SW 1271 (cell line): ENCODE measurements at regions not wholly inside any gene's neighbourhood (a gene's known extent, or its start where the extent isn't known, plus 50 kb on each side); places are given as distances from the start of the nearest gene placed in this dataset.
A peak's percentile ranks its signal among the peaks of the same experiment; 100 is the strongest.

ENCODE experiments used
- DNase-seq, 2 experiments: peaks; one replicate each; lab custom pipeline; 2025; lab: John Stamatoyannopoulos, UW

DNA sequence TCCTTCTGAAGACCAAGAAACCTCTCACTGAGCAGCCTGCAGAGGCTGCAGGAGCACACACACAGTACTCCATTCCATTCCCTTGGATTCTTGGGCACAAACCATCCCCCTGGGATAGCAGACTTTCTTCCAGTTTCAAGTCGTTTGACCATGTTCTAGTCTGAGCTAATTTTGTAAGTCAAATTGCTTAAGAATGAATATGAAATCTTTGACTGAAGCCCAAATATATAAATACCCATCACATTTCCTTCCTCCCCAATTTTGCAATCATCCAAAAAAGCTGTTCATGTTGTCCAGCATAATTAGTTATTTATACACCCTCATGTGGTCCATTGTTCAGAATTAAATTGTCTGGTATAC is 231.2 kb upstream of the TPRG1 start:
- DNase-seq, result no peak

DNA sequence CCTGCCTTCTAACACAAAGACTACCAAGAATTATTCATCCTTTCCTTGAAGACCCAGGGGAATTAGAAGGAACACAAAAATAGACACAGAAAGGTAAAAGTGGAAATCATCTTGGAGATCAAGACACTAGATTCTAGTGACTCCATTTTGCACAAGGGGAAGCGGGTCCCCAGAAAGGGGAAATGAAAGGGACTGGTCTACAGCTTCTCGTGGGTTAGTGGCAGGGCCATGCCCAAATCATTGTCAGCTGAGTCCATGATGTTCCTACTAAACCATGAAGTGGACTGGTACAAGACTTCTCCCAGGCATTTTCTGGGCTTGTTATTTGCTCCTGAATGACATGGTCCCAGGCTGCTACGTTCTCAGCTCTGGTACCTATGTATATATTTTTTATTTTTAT is 230.7 kb upstream of the TPRG1 start:
- DNase-seq, result no peak

DNA sequence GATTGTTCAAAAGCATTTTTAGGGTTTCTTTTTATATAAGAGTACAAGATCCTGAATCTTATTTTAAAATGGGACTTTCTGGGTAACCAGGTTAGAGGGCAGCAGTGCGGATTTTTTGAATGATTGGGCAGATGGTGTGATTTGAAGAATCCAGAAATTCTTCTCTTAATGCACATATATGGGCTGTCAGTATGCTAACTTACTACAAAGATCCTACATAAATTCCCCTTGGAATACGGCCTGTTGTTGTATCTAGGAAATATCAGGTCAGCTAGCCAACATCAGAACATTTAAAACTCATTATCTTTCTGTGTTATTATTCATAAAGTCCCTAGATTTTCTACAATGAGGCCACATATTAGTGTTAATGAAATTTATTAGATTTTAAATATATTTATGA is 229.6 kb upstream of the TPRG1 start:
- no peak for DNase-seq

DNA sequence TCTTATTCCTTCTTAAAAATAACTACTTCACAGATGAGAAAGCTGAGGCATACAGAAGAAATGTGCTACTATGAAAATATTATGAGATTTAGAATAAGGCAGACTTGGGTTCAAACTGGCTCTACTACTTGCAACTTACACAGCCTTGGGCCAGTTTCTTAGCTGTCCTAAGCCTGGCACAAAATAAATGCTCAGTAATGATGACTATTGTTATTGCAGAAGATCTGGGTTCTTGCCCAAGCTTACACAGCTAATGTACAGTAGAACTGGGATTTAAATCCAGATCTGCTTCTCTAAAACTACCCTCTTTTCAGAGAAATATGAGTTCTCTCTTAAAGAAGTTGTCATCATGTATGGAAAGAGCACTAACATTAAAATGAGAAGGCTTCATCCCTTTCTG is 228.2 kb upstream of the TPRG1 start:
- DNase-seq, result no peak

DNA sequence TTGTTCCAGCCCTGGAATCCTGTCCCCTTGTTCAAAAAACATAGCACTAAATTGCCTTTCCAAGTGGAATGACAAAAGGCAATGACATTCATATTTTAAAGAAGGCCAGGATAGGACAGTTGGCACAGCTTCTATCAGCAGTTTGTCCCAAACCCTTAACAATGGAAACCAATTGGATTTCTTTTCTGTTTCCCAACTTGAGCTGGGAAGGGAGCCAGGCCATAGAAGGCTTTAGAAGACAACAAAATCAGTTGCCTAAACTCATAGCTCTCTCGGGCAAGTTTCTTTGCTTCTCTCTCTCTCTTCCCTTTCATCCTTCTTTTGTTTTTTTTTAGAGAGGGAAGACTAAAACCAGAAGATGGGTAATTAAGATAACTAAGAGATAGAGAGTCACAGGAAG is 227.7 kb upstream of the TPRG1 start:
- DNase-seq, result no peak

DNA sequence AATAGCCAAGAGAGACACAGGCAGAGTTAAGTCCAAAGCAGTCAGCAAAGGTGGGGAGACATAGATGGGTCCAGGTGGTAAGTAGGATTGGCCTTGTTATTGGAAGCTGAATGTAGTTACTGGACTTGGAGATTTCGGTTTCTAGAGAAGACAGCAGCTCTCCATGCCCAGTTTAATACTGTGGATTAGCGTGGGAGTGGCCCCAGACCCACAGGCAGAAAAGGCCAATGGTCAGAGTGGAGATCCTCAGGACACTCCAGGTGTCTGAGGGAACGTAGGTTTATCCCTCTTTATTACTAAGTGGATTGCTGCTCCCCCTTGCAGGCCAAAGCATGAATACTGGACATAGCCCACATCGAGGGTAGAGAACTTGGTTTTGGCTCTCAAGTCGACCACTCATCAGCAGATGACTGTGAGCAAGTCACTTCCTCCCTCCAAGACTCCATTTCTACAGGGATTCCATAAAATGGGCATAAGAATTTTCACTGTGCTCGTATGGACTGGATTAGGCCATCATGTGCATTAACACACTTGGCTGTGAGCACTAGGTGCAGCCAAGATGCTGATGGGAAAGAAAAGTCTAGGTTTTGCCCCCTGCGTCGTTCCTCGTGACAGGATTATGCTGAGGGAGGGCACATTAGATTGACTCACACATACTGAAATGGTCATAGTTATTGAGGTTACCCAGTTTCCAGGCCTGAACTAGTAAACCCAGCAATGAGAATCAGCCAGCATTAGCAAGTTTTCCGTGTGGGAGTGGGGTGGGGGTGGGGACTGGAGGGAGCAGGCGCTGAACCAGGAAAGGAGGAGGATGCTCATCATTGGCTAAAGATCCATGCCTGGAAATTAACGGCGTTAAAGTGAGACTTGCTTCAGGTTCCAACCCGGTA is 225.2 kb upstream of the TPRG1 start:
- no peak for DNase-seq

DNA sequence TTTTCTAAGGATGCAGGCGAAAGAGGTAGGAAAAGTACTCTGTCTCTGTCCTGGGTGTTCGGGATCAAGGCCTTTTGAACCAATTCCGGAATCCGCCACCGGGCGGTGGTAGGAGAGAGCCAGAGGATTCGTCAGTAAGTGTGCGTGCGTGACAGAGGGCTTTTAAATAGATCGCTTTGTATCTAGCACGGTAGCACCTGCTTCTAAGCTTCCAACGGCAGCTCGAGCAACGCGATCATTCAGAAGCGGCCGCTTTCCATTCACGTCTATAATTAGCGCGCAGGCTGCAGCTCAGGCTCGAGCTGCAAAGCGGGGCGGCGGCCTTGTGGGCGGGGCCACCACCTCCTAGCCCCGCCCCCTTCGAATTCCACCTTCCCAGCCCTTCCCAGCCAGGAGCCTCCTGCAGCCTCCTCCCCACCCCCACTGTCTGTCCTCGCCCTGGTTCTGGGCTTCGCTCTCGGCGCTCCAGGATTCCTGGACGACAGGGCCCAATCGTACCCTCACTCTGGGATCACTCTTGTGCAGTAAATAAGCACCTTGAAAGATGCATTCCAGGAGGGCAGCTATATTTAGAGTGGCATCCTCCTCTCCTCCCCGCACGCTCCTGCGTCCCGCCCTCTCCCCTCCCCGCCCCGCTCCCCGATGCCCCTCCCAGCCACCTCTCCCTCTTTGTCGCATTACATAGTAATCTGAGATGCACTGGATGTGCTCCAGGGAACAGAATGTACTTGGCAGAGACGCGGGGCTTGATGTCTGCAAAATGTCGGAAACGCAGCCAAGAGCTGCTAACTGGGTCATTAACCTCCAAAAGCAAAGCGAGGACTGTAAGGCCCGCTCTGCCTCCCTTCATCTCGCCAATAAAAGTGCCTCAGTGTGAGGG is 224.1 kb upstream of the TPRG1 start:
- DNase-seq, result no peak

DNA sequence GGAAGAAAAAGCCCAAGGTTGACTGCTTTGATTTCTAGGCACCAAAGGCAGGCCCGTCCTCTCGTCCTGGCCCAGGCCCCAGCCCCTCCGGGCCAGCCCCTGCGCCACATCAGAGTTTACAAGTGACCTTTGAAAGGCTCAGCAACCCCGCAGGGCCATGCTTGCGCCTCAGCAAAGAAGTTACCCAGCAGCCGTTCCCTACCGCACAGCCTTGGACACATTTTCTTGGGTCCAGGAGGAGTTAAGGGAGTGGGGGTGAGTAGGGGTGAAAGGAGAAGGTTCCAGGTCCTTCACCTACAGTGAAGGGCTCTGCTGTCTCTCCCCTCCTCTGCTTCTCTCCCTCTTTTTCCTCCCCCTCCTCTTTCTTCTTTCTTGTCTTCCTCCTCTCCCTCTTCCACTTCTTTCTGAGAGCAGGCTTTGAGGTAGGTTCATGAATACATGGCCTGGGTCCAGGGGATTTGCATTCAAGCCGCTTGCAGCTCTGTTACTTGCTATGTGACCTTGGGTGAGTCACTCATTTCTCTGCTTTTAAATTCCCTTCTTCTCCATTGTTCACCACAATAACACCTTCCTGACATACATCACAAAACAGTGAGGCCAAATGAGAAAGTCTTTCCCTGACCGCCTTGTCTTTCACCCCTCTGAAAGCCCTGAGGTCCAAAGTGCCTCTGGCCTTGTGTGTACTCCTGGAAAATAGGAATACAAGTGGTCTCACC is 223.3 kb upstream of the TPRG1 start:
- no peak for DNase-seq

DNA sequence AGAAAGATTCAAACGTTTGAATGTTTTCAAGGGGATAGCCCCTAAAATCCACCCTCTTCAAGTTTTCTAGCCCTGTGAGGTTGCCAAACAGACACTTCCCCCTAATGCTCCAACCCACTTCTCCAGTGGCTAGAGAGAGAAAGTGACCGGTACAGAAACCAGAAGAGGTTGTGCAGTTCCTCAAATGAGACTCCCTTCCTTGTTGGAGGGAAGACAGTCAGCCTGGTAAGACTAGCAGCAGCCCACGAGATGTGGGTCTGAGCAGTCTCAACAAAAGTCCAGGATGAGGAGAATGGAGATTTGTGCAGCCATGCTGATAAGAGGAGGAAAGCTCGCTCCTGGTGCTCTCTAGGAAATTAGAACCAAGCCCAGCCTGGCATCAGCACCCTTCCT is 222.8 kb upstream of the TPRG1 start:
- no peak for DNase-seq

DNA sequence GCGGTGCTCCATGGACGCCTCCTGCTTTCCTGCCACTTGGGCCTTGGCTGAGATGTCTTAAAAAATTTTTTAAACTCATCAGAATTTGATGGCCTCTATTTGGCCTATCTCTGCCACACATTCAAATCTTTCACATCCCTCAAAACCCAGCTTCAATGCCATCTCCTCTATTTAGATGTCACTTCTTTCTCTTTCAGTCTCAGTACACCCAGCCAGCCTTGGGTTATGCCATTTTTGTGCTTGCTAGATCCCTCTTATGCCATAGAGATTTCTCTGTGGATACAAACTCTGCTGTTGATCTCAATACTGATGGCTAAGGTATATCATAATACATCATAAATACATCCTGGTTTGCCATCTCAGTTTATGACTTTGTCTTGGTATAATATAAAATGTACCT is 222.3 kb upstream of the TPRG1 start:
- no peak for DNase-seq

DNA sequence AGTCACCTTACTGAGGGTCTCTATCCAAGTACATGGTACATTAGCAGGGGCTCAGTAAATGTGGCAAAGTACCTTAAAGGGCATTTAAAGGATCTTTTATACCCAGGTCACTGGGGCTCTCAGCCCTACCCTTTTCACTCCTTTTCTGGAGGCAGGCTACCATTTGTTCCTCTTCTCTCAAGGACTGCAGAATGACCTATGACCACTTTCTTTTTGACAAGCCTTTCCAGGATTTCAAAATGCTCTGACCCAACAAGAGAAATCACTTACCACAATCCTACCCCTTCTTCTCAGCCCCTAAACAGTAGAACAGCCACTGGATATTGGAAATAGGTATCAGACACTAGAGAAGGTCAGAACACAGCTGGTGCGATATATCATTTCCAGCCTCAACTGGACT is 221.8 kb upstream of the TPRG1 start:
- no peak for DNase-seq

DNA sequence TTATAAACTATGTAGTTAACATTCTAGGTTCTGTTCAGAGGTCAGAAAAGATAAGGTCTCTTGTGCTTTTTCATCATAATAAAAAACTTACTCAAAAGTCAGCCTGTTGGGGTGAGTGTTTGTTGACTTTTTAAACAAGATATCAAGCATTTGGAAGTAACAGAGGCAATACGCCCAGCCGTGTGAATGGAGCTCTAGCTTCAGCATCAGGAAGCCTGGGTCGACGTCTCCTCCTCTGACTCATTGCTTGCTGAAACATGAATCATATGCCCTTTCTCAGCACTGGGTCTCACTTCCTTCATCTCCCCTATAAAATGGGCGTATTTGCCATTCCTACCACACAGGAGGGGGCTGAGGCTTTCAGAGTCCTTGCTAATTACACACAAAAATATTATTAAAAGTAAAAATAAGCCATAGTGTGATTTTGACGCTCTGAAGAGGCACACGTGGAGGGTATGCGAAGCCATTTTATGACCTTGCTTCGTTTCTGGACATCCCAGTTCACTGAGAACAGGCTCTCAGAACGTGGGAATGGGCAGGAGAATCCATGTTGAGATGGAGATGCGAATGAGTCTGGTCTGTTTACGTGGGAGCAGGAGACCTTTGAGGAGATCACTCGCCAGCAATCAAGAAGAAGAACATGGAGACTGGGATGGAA is 220.8 kb upstream of the TPRG1 start:
- DNase-seq, result peak; percentile 23 to 67

DNA sequence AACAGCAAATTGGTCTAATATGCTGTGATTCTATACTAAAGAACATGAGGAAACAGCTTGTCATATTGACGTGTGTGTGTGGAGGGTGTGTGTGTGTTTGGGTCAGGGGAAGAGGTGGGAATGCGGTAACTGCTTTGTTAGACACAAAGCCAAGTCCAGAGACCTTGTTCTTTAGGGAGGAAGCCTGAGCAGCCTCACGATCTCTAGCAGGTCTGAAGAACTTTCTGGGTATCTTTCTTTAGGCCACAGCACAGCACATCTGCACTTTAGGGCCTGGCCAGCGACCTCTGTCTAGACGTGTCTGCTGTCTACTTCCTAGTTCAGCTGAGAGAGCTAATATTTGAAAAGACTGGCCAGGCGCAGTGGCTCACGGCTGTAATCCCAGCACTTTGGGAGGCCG is 220.0 kb upstream of the TPRG1 start:
- no peak for DNase-seq

DNA sequence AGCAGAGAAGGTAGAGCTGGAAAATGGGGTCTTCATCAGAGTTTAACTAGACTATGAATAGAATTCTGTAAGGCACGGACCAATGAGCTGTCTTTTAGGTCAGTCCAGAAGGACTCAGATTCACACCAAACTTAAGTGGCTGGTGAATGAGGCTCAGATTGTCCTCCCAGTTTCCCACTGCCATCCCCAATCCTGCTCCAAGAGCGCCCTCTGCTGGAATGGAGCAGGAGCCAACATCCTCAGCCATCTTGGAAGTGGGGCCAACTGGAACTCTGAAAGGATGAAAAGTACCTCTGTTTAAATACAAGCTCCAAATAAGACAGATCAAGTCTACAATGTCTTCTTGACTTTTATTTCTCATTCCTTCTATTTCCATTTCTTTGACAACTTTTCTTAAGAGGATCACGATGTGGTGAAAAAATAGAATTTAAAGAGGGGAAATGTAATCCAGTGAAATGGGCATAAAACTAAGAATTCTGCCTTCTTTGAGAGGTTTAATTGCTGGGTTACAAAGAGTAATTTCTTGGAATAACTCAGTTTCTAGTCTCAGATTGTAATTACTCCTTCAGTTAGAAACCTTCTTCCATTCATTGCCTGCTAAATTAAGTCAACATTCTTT is 217.1 kb upstream of the TPRG1 start:
- DNase-seq, result peak; percentile 43 to 78

DNA sequence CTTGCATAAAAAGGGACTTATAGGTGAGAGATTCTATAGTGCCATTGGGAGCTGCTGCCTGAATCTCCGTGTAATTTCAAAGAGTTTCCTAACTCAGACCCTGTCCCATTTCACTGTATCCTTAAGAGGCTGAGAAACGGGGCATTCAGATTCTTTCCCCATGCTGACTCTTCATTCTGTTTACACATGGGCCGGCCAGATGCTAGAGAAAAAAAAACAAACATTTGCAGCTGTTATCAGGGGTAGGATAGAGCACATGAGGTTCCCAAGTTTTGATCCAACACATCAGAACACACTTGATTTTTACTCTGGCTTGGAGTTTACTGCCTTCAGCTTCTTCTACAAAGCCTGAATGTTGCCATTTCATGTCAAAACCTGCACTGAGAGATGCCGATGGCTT is 215.9 kb upstream of the TPRG1 start:
- DNase-seq, result no peak

DNA sequence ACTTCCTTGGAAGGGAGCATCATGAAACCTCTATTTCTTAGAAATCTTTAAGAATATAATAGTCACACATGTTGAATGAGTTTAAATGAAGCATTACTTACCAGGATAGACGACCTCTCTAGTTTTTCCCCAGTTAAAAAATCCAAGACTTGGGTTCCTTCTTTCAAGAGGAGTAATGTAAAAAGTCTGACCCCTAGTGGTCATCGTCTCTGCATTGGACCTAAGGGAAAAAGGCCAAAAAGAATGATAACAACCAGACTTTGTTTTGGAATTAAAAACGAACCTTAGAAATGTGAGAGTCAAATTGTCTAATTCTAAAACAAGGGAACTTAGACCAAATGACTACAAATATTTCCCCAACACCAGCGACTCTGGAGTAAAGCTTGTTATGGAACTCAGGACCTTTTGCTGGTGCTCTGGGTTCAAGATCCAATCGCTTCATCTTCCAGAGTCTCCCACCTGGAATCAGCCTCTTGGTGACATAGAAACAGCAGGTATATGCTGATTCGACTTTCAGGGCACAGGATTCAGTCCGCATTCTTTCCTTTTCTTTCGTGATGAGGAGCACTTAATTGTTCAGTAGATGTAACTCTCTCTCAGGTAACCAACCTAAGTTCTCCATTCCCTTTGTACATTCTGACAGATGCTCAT is 214.8 kb upstream of the TPRG1 start:
- DNase-seq, result peak; percentile 10 to 39

DNA sequence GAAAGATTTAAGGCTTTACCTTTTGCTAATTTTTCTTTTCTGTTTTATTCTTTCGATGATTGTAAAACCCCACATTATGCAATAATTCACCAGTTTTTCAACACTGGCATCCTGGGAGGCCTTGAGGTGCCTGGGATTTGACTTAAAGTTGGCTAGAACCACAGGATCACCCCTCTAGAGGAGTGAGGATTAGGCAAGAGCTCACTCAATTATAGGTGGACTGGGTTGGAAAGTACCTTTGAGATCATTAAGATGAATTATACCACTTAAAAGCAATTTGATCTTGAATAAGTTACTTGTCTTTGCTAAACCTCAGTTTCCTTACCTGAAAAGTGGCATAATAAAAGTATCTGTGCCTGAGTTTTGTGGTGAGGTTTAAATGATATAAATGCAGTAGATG is 212.8 kb upstream of the TPRG1 start:
- no peak for DNase-seq

DNA sequence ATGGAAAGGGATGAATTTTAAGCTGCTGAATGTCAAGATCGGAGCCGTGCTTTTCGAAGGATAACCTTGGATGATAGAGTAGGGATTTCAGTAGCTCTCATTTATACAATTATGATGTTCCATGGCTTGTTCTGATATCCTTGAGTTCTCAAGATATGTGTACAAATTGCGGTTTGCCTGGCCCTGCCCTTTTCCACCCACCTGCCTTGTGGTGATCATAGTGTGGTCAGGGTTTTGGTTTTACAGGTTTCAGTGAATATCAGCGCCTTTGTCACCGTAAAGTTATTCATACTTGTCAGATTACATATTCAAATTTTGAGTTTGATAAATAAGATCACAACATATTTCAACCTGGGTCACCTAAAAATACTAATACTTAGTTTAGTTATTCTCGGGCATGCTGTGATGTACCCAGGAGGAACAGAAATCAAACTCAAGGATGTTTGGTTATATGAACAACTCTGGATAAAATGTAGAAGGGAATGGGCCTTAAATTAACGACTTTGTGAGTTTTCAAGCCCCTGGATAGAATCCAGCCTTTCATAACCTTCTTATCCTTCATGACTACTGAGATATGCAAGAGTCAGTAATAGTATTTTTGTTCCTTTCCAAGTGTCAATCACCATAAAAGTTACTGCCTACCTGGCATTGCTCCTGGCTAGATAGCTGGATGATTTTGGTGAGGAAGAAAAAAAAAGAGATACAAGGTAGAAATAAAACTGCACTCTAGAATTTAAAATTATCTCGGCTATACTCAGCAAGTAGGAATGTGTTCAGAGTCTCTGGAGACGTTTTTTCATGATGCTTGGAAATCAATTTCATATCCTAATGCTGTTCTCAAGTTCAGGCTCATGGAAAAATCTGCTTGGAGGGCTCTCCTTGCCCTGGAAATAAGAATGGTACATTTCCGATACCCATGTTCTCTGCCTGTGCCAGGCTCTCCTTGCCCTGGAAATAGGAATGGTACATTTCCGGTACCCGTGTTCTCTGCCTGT is 209.2 kb upstream of the TPRG1 start:
- no peak for DNase-seq

DNA sequence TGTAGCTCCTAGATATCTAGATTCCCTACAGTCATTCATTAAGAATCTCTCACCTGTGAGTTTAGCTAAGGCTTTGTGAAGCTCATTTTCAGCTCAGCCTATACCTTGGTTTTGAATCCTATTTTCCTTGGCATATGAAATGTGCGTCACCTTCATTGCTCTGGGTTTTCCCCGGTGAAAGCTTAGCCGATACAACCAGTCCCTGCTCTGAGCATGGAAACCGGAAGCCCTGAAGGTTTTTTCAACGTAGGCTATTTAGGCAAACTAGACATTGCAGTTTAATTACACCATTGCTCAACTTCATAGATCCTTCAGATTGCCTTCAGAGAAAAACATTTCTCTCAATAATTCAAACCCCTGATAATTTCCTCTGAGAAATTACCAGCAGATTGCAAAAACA is 206.8 kb upstream of the TPRG1 start:
- no peak for DNase-seq

DNA sequence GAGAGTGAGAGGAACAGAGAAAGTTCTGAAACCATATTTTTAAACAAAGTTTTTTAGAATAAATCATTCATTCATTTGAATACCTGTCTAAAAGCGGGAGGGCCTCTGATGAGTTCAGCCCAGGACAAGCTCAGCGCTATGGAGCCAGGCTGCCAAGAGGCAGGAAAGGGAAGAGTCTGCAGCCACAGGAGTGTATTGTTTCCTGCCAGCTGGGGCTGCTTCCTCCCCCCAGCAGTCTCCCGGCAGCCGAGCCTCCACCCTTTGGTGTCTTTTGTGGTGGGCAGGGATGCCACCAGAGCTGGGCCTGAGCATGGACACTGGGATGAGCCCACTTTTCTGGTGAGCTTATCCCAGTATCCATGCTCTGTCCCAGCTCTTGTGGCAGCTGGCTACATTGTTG is 199.5 kb upstream of the TPRG1 start:
- no peak for DNase-seq
